KMS-11 (cell line): ENCODE measurements at regions not wholly inside any gene's neighbourhood (a gene's known extent, or its start where the extent isn't known, plus 50 kb on each side); places are given as distances from the start of the nearest gene placed in this dataset.

ENCODE experiments used
- H2AFZ ChIP-seq: fragments of 200-600 bp; sonication (generic); 2 replicates; pipeline ENCODE4 v1.6.1; 2016; ENCODE audit warnings: antibody characterized with exemption, mixed run types, low read depth
- H3K27ac ChIP-seq: fragments of 200-600 bp; sonication (generic); 2 replicates; pipeline ENCODE4 v1.6.1; 2016; ENCODE audit warnings: mild to moderate bottlenecking, mixed run types
- H3K27me3 ChIP-seq: fragments of 200-600 bp; sonication (generic); 2 replicates; pipeline ENCODE4 v1.6.1; 2017; ENCODE audit warnings: mild to moderate bottlenecking, low read depth, mixed run types, moderate library complexity; ENCODE audit not compliant: insufficient read depth
- H3K36me3 ChIP-seq: fragments of 200-600 bp; sonication (generic); 2 replicates; pipeline ENCODE4 v1.6.1; 2017; ENCODE audit warnings: mild to moderate bottlenecking, mixed run types; ENCODE audit not compliant: insufficient read depth
- H3K4me1 ChIP-seq: fragments of 200-600 bp; sonication (generic); 2 replicates; pipeline ENCODE4 v1.6.1; 2016; ENCODE audit warnings: mild to moderate bottlenecking, low read depth, mixed run types; ENCODE audit not compliant: poor library complexity, severe bottlenecking
- H3K4me2 ChIP-seq: fragments of 200-600 bp; sonication (generic); 2 replicates; pipeline ENCODE4 v1.7.0; 2016; ENCODE audit warnings: mild to moderate bottlenecking, mixed run types
- H3K4me3 ChIP-seq: fragments of 200-600 bp; sonication (generic); IDR thresholded peaks from 2 replicates; pipeline ENCODE4 v1.6.1; 2017; ENCODE audit warnings: low read depth, low read length, mixed read lengths; ENCODE audit not compliant: insufficient read depth
- H3K79me2 ChIP-seq: fragments of 200-600 bp; sonication (generic); 2 replicates; pipeline ENCODE4 v1.6.1; 2016; ENCODE audit warnings: low read depth, mixed run types; ENCODE audit not compliant: insufficient read depth
- H3K9ac ChIP-seq: fragments of 200-600 bp; sonication (generic); 2 replicates; pipeline ENCODE4 v1.6.1; 2016; ENCODE audit warnings: mild to moderate bottlenecking, mixed run types
- H4K20me1 ChIP-seq: fragments of 200-600 bp; sonication (generic); 2 replicates; pipeline ENCODE4 v1.6.1; 2016; ENCODE audit warnings: mild to moderate bottlenecking, mixed run types; ENCODE audit not compliant: insufficient read depth
- CTCF ChIP-seq: fragments of 200-600 bp; sonication (generic); conservative IDR thresholded peaks from 2 replicates; pipeline ENCODE4 v1.6.1; 2017; ENCODE audit warnings: low read depth, mild to moderate bottlenecking, antibody characterized with exemption, low read length, moderate library complexity, mixed read lengths

GRCh38 chr2:176507786-176508185 is 238.5 kb downstream of the MTX2 start:
- peaks cover 45% of the 10 kb centered on the region for H3K4me1 ChIP-seq
- H3K36me3 ChIP-seq, result no peaks in the 10 kb centered on the region
- H3K4me2 ChIP-seq, result peak overlapping the region; percentile 57
- H2AFZ ChIP-seq, result no peak overlapping the region
- no peaks in the 10 kb centered on the region for H4K20me1 ChIP-seq
- H3K27ac ChIP-seq, result peak overlapping the region; percentile 58
- no peak overlapping the region for H3K9ac ChIP-seq
- H3K79me2 ChIP-seq, result no peaks in the 10 kb centered on the region
- no peak for TF ChIP-seq CTCF
- H3K27me3 ChIP-seq, result no peaks in the 10 kb centered on the region
- no peak overlapping the region for H3K4me3 ChIP-seq

GRCh38 chr2:176508374-176508773 is 239.1 kb downstream of the MTX2 start:
- Histone ChIP-seq H3K27me3 (no peaks in the 10 kb centered on the region), H3K4me1 (peaks cover 45% of the 10 kb centered on the region), H3K9ac (no peak overlapping the region), H2AFZ (peak overlapping the region; percentile 17; the same call in 1 of the 2 replicates), H3K27ac (peak overlapping the region; percentile 58), H3K4me3 (peak overlapping the region; percentile 13), H3K79me2 (no peaks in the 10 kb centered on the region), H3K4me2 (peak overlapping the region; percentile 57), H4K20me1 (no peaks in the 10 kb centered on the region), H3K36me3 (no peaks in the 10 kb centered on the region)
- no peak for TF ChIP-seq CTCF

- Histone ChIP-seq H3K4me2 (peak overlapping the region; percentile 57), H3K27ac (peak overlapping the region; percentile 58)
- TF ChIP-seq CTCF, result no peak
Measured at GRCh38 chr2:176508984-176509740, 239.9 kb downstream of the MTX2 start.

GRCh38 chr2:176514276-176514675 is 245.0 kb downstream of the MTX2 start:
- Histone ChIP-seq H3K27me3 (no peaks in the 10 kb centered on the region), H4K20me1 (no peaks in the 10 kb centered on the region), H3K9ac (no peak overlapping the region), H2AFZ (no peak overlapping the region), H3K4me2 (no peak overlapping the region), H3K79me2 (no peaks in the 10 kb centered on the region), H3K36me3 (no peaks in the 10 kb centered on the region), H3K27ac (no peak overlapping the region), H3K4me3 (no peak overlapping the region), H3K4me1 (peaks cover 39% of the 10 kb centered on the region)
- TF ChIP-seq CTCF, result no peak

More at GRCh38 chr2:176508984-176509740, 239.9 kb downstream of the MTX2 start:
- H3K4me3 ChIP-seq, result peak overlapping the region; percentile 13
- no peaks in the 10 kb centered on the region for H4K20me1 ChIP-seq
- H2AFZ ChIP-seq, result peak overlapping the region; percentile 17; the same call in 1 of the 2 replicates
- H3K4me1 ChIP-seq, result peaks cover 45% of the 10 kb centered on the region
- H3K36me3 ChIP-seq, result no peaks in the 10 kb centered on the region
- no peak overlapping the region for H3K9ac ChIP-seq
- H3K27me3 ChIP-seq, result no peaks in the 10 kb centered on the region
- H3K79me2 ChIP-seq, result no peaks in the 10 kb centered on the region
